ENCODE measurements at regions not wholly inside any gene's neighbourhood (a gene's known extent, or its start where the extent isn't known, plus 50 kb on each side); places are given as distances from the start of the nearest gene placed in this dataset.

DNA sequence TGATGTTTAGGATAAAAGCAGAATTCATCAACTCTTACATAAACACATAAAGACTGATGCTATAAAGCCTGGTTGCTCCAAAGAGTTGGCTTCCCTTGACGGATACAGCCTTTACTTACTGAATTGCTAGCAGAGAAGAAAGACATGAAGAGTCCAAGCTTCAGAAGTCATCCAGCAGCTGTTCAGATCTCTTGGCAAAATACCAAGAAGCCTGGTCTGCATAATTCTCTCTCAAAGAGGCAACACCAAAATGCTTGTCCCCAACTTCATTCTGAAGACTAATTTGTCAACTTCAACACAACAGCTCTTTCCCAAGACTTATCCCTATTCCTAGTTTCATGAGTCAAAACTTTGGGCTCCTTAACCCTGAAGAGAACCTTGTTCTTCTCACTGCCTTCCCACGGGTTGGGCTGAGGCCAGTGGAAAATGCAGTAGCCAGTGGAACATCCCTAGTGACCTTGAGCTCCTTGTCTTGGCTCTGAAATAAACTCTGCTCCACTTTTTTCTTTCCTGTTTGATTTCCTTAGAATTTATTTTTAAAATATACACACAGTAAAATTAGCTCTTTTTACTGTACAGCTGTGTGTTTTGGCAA, 119.2 kb upstream of the THBS1 start:
- no peaks in the 10 kb centered on the region for H3K27me3 Mint-ChIP-seq
- no peaks in the 10 kb centered on the region for H3K36me3 Mint-ChIP-seq
- ATAC-seq (ENCODE audit: low read depth in 2 of 2) = no peak
- no peaks in the 10 kb centered on the region for H3K4me1 Mint-ChIP-seq
- DNase-seq = no peak
- H3K27ac Mint-ChIP-seq = no peak overlapping the region
- H3K9me3 Mint-ChIP-seq = peaks cover 0 to 1% (median 0%) of the 10 kb centered on the region in 7 donors
- no peak overlapping the region for H3K4me3 Mint-ChIP-seq

DNA sequence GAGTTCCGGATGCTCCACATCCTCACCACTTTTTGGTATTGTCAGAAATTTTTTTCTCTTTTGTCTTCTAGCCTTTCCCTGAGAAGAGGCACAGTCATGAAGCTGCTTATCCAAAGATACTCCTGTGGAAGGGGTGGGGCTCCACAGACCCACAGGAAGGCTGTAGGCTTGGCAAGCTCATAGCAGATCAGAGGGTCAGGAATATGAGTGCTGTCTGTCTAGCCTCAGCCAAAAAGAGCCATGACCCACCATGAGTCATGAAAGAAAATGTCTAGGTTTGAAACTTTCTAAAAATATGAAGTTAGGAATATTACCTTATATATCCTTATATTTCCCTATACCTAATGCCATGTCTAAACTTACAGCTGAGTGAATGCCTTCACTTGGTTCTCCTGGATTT, 118.2 kb upstream of the THBS1 start:
- no peak overlapping the region for H3K4me3 Mint-ChIP-seq
- H3K27ac Mint-ChIP-seq = no peak overlapping the region
- H3K36me3 Mint-ChIP-seq = no peaks in the 10 kb centered on the region
- ATAC-seq (ENCODE audit: low read depth in 2 of 2) (no peak), DNase-seq (no peak)
- H3K9me3 Mint-ChIP-seq = no peaks in the 10 kb centered on the region
- no peaks in the 10 kb centered on the region for H3K27me3 Mint-ChIP-seq
- no peaks in the 10 kb centered on the region for H3K4me1 Mint-ChIP-seq

DNA sequence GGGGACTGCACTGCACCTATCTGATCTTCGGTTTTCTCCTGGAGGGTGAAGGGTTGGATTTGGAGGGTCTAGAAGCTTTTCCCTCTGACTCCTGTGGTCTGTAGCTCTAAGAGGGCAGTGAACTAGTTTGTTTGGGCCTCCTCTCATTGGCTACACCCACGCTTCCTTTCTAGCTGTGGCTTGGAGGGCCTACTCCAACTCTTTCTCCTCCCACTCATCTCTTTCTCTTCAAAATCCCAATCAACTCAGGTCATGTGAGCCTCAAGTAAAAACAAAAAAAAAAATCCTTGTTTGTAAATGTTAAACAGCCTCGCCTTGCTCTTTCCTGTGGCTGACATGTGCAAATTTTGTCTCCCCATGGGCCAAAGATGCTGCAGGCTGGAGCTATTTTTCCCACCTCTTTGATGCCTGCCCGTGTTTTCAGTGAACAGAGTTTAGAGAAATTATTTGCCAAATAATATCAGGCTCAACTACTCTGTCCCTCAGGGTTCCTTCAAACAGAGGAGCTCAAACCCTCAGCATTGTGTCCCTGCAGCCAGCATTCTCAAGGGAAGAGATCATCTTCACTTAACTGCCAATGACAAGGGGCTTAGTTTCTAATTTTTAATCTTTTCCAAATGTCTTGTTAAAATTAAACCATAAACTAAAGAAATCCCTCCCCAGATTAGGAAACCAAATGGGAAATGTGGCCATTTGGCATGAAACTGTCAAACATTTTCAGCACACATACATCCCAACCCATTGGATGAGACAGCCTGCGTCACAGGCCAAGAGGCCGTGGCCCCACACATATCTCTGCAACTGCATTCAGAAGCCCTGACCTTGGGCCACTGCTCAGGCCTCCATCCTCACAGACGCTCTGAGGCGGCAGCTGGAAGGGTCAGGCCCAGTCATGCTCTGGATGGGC, 114.8 kb upstream of the THBS1 start:
- no peak for DNase-seq

DNA sequence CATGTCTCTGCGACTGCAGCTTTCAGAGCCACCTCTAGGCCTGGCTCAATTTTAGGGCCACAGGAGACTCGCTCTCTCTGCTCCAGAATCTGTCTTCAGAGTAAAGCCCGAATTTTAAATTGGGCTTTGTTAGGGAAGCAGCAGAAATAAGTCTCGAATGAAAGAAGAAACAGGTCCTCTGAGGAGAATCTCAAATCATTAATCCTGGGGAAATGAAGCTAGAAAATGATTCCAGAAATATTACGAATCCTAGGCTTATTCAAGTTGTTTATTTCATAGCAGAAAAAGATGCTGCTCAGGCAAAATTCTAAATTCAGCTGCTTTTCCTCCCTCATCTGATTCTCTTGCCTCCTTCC, 114.2 kb upstream of the THBS1 start:
- no peaks in the 10 kb centered on the region for H3K4me1 Mint-ChIP-seq
- ATAC-seq (ENCODE audit: low read depth in 2 of 2) (no peak), DNase-seq (no peak)
- H3K27ac Mint-ChIP-seq = no peak overlapping the region
- H3K27me3 Mint-ChIP-seq = peaks cover 0 to 13% (median 0%) of the 10 kb centered on the region in 3 donors
- no peaks in the 10 kb centered on the region for H3K36me3 Mint-ChIP-seq
- no peaks in the 10 kb centered on the region for H3K9me3 Mint-ChIP-seq
- H3K4me3 Mint-ChIP-seq = no peak overlapping the region

More for the DNA sequence above, 114.8 kb upstream of the THBS1 start:
- Mint-ChIP-seq H3K27ac (no peak overlapping the region), H3K4me1 (no peaks in the 10 kb centered on the region), H3K4me3 (no peak overlapping the region), H3K36me3 (no peaks in the 10 kb centered on the region), H3K27me3 (peaks cover 0 to 11% (median 0%) of the 10 kb centered on the region in 3 donors), H3K9me3 (no peaks in the 10 kb centered on the region)
- no peak for ATAC-seq (ENCODE audit: low read depth in 2 of 2)

DNA sequence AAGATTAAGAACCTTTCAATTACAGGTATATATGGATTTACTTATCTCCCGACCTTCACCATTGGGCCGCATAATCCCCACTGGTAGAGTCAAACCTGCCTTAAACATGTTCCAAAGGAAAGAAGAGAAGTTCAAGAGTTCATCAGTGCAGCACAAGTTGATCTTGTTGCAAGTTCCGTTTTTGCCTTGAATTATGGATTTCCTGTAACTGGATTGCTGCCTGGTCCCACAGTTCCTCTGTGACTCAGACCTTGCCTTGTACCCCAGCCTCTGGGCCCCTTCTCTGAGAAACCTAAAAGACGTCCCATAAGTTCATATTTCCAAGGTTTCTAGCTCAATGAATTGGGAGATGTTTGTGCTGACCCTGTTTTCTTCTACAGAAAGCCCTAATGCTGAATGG, 112.5 kb upstream of the THBS1 start:
- Mint-ChIP-seq H3K4me3 (no peak overlapping the region), H3K36me3 (no peaks in the 10 kb centered on the region), H3K27me3 (peaks cover 0 to 13% (median 0%) of the 10 kb centered on the region in 3 donors), H3K4me1 (no peaks in the 10 kb centered on the region), H3K27ac (no peak overlapping the region), H3K9me3 (no peaks in the 10 kb centered on the region)
- DNase-seq (no peak), ATAC-seq (ENCODE audit: low read depth in 2 of 2) (no peak)

DNA sequence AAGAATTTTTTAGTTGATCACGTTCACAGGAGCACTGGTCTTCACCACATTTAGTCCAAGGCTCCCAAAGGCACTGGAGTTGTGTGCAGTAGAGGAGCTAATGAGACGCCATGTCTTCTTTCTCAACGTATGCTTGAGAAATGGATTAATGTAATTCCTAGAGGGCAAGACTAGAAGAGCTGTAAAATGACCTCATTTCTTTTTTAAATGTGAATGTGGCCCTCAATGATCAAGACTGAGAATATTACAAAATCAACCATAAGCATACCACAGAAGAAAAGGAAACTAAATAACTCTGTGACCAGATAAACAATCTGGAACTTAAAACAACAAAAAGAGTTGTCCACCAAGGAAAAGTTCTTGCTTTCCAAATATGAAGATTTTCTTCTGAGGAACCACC, 112.1 kb upstream of the THBS1 start:
- no peak for DNase-seq
- peaks cover 0 to 13% (median 0%) of the 10 kb centered on the region in 3 donors for H3K27me3 Mint-ChIP-seq
- no peaks in the 10 kb centered on the region for H3K4me1 Mint-ChIP-seq
- no peaks in the 10 kb centered on the region for H3K36me3 Mint-ChIP-seq
- no peak for ATAC-seq (ENCODE audit: low read depth in 2 of 2)
- no peak overlapping the region for H3K27ac Mint-ChIP-seq
- no peaks in the 10 kb centered on the region for H3K9me3 Mint-ChIP-seq
- no peak overlapping the region for H3K4me3 Mint-ChIP-seq

DNA sequence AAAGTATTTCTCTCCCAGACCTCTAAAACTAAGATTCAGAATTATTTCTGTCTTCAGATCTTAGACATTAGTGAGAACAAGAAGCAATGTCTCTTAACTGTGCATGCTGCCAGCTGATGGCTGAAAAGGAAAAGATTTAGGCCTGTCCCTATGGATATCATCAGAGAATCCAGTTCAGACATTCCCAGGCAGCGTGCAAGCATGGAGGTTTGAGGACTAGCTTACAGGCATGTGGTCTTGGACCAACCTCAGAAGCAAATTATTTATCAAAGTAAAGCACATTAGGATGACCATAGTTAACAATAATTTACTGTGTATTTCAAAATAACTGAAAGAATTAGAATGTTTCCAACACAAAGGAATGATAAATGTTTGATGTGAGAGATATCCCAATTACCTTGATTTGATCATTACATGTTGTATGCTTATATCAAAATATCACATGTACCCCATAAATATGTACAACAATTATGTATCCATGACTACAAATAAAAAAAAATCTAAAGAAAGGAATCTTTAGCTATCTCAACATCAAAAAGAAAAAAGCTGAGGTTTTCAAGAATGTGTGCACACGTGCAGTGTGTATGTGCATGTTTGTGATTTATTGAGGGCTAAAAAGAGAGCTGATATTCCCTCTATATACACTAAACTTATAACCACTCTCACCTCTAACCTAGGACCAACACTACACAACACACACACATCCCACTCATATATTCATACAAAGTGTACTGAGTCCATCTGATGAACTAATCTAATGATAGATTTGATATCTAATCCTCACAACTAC, 108.9 kb upstream of the THBS1 start:
- Mint-ChIP-seq H3K36me3 (no peaks in the 10 kb centered on the region), H3K4me1 (no peaks in the 10 kb centered on the region), H3K4me3 (no peak overlapping the region), H3K27me3 (peaks cover 0 to 13% (median 0%) of the 10 kb centered on the region in 3 donors), H3K27ac (no peak overlapping the region), H3K9me3 (no peaks in the 10 kb centered on the region)
- no peak for DNase-seq
- ATAC-seq (ENCODE audit: low read depth in 2 of 2) = no peak

DNA sequence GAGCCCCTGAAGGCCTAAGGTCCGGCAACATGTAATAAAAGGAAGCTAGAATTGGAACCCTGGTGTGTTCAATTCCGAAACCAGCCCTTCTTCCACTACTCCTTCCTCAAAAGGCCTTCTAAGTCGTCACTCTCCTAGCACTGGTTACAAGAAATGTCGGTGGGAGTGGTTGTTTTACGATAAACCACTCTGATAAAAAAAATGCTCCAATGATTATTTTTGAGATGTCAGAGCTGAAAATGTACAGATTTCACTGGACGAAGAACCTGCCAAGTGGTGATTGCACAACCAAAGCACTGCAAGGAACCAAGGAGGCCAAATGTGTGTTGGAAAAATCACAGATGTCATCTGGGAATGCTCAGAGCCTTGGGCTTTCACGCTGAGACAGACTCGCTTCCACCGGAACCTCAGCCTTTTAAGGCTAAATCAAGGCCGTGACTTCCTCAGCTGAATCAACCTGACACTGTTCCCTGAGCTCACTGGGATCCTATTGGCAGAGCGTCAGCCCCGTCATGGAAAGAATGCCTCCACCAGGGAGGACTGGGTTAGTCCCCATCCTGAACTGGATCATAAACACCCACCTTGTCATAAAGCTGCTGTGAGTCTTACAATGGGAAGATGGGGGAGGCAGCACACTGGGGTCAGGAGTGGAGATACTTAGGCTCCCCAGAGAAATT, 108.1 kb upstream of the THBS1 start:
- Mint-ChIP-seq H3K4me3 (no peak overlapping the region), H3K27me3 (peaks cover 0 to 13% (median 0%) of the 10 kb centered on the region in 3 donors), H3K27ac (no peak overlapping the region), H3K4me1 (no peaks in the 10 kb centered on the region), H3K36me3 (no peaks in the 10 kb centered on the region), H3K9me3 (no peaks in the 10 kb centered on the region)
- DNase-seq (no peak), ATAC-seq (ENCODE audit: low read depth in 2 of 2) (no peak)

DNA sequence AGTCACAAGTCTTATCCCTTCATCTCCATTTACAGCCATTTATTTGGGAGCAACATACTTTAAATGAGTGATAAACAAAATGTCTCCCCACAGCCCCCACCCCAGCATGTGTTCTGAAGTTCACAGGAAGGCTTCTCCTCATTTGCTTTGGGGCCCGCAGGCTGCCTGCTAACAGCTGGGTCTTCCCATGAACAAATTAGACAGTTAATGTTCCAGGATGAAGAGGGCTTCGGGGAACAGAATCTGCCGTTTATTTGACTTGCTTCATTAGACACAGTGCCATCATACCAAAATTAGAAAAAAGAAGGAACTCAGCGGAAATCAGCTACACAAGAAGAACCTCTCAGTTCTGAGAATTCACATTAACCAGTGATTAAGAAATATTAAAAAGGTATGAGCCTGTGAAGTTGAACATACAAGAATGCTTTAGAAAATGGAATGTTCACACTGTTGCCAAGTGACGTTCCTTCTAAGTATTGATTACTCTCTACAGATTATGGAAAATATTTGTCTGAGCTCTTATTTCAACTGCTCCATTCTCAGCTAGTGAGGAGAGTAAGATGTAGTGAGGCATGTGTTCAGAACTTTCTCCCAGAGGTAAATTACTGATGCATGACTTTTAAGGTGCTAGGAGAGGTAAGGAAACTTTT, 107.5 kb upstream of the THBS1 start:
- Mint-ChIP-seq H3K9me3 (no peaks in the 10 kb centered on the region), H3K4me3 (no peak overlapping the region), H3K36me3 (no peaks in the 10 kb centered on the region), H3K27me3 (peaks cover 0 to 13% (median 0%) of the 10 kb centered on the region in 3 donors), H3K4me1 (no peaks in the 10 kb centered on the region), H3K27ac (no peak overlapping the region)
- ATAC-seq (ENCODE audit: low read depth in 2 of 2) = no peak
- no peak for DNase-seq

DNA sequence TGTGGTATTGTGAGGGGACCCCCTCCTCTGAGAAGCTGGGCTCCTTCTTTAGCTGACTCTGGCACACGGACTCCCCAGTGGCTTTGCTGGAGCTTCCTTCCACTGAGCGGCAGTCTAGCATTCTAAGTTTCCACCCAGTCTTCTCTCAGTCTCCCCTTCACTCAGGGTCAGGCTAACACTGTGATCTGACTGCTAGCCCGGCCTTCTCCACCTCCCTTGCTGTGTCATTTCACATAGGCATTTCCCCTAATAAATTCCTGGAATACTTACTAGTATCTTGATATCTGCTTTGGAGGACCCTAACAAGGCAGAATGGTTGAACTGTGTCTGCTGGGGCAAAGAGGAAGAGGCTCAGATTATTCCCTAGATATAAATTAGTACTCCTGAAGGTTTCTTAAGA, 106.2 kb upstream of the THBS1 start:
- H3K27ac Mint-ChIP-seq = no peak overlapping the region
- no peaks in the 10 kb centered on the region for H3K36me3 Mint-ChIP-seq
- ATAC-seq (ENCODE audit: low read depth in 2 of 2) (no peak), DNase-seq (no peak)
- no peaks in the 10 kb centered on the region for H3K9me3 Mint-ChIP-seq
- H3K27me3 Mint-ChIP-seq = peaks cover 0 to 13% (median 0%) of the 10 kb centered on the region in 3 donors
- no peaks in the 10 kb centered on the region for H3K4me1 Mint-ChIP-seq
- H3K4me3 Mint-ChIP-seq = no peak overlapping the region

DNA sequence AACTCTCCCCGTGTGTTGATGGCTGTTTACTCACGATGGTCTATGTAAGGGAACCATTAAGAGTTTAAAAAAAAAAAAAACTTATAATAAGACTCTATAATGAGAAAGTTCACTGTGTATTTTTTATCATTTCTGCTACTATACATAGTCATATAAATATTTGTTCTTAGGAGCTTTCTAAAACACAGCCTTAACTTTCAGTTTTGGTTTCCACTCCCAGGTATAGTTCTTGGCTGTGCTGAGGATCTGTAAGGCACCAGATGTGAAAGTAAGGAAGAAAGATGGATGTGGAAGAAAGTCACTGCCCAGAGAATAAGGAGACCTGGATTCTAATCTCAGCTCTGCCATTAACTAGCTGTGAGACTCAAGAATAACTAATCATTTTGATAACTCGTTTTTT, 101.9 kb upstream of the THBS1 start:
- Mint-ChIP-seq H3K9me3 (no peaks in the 10 kb centered on the region), H3K27me3 (no peaks in the 10 kb centered on the region), H3K4me3 (no peak overlapping the region), H3K27ac (no peak overlapping the region), H3K4me1 (no peaks in the 10 kb centered on the region), H3K36me3 (no peaks in the 10 kb centered on the region)
- DNase-seq = no peak
- ATAC-seq (ENCODE audit: low read depth in 2 of 2) = no peak

DNA sequence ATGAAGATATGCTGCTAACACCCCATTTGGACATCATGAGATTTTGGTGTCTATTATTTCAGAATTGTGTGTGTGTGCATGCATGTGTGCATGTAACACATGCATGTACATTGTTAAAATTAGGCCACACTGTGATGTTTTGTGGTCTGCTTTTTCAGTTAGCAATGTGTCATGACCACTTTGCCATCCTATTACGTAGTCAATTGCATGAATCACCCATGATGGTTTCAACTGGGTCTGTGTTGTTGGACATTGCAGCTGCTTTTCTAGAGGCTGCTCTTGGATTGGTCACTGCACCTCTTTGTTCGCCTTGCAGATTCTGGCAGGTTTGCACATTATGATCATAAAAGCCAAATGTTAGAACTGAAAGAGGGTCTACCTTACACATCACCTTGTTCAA, 101.0 kb upstream of the THBS1 start:
- no peaks in the 10 kb centered on the region for H3K27me3 Mint-ChIP-seq
- H3K9me3 Mint-ChIP-seq = no peaks in the 10 kb centered on the region
- no peak overlapping the region for H3K4me3 Mint-ChIP-seq
- H3K4me1 Mint-ChIP-seq = no peaks in the 10 kb centered on the region
- H3K36me3 Mint-ChIP-seq = no peaks in the 10 kb centered on the region
- ATAC-seq (ENCODE audit: low read depth in 2 of 2) (no peak), DNase-seq (no peak)
- no peak overlapping the region for H3K27ac Mint-ChIP-seq

DNA sequence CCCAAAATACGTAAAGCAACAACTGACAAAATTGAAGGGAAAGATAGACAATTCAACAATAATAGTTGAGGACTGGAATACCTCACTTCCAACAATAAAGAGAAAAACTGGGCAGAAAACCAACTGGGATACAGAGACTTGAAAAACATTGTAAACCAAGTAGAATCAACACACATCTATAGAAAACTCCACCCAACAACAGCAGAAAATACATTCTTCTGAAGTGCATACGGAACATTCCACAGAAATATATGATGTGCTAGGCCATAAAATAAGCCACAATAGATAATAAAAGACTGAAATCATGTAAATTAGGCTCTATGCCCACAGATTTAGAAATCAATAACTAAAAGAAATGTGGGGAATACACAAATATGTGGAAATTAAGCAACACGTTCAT, 98.4 kb upstream of the THBS1 start:
- DNase-seq (no peak), ATAC-seq (ENCODE audit: low read depth in 2 of 2) (no peak)
- Mint-ChIP-seq H3K27me3 (no peaks in the 10 kb centered on the region), H3K4me3 (no peak overlapping the region), H3K27ac (no peak overlapping the region), H3K4me1 (no peaks in the 10 kb centered on the region), H3K36me3 (no peaks in the 10 kb centered on the region), H3K9me3 (no peaks in the 10 kb centered on the region)

Measured in naive B cell (primary cell).